AG04449 (cell line): ENCODE measurements at regions not wholly inside any gene's neighbourhood (a gene's known extent, or its start where the extent isn't known, plus 50 kb on each side); places are given as distances from the start of the nearest gene placed in this dataset.

Experiments used
- CTCF ChIA-PET: fragments of 350-600 bp; formaldehyde crosslinking; extraction: SDS; loops from one replicate; lab custom pipeline; 2021; ENCODE audit warnings: antibody characterized with exemption; lab: Yijun Ruan, JAX
- POLR2A ChIA-PET: fragments of 400-600, 350-600 bp; formaldehyde crosslinking; extraction: SDS; loops from one replicate; lab custom pipeline; 2020; ENCODE audit warnings: antibody characterized with exemption, inconsistent platforms; lab: Yijun Ruan, JAX
- DNase-seq: peaks from one replicate; pipeline ENCODE4 v3.0.0-alpha.2; 2010; ENCODE audit warnings: low read depth, low spot score
- H3K4me3 ChIP-seq: 2 replicates; pipeline ENCODE4 v1.5.1; 2011; ENCODE audit warnings: low read depth, mild to moderate bottlenecking, control low read depth, low read length
- CTCF ChIP-seq: IDR thresholded peaks from one replicate; pipeline ENCODE4 v1.5.1; 2011; ENCODE audit warnings: mild to moderate bottlenecking, moderate library complexity, low read length, control low read depth, inconsistent platforms; ENCODE audit not compliant: insufficient read depth; ENCODE audit errors: missing control alignments

- no peak for TF ChIP-seq CTCF
- DNase-seq = no peak
- ChIA-PET CTCF (no interaction called here), POLR2A (no interaction called here)
- no peak overlapping the region for H3K4me3 ChIP-seq
These were observed 77.0 kb upstream of the SPRY1 start for GRCh38 chr4:123319639-123320038.

- no peak overlapping the region for H3K4me3 ChIP-seq
- DNase-seq = no peak
- ChIA-PET POLR2A (no interaction called here), CTCF (interaction anchor here (1.0 kb wide), 1 partner anchor 7 kb away, joined by 3 read pairs; no protein-coding TSS in a partner anchor)
- TF ChIP-seq CTCF = no peak
These were observed 72.6 kb upstream of the SPRY1 start for GRCh38 chr4:123323998-123324397.

GRCh38 chr4:123325241-123325681 lies 71.3 kb upstream of the SPRY1 start:
- no peak overlapping the region for H3K4me3 ChIP-seq
- ChIA-PET CTCF (interaction anchor here (1.0 kb wide), 1 partner anchor 9 kb away, joined by 3 read pairs; no protein-coding TSS in a partner anchor), POLR2A (no interaction called here)
- no peak for DNase-seq
- TF ChIP-seq CTCF = no peak

GRCh38 chr4:123327346-123327745 lies 69.2 kb upstream of the SPRY1 start:
- ChIA-PET CTCF (no interaction called here), POLR2A (no interaction called here)
- DNase-seq = no peak
- no peak overlapping the region for H3K4me3 ChIP-seq
- TF ChIP-seq CTCF = no peak

GRCh38 chr4:123327846-123328429 lies 68.7 kb upstream of the SPRY1 start:
- H3K4me3 ChIP-seq = no peak overlapping the region
- CTCF ChIA-PET = no interaction called here
- no peak for DNase-seq
- TF ChIP-seq CTCF = no peak
- POLR2A ChIA-PET = no interaction called here

- POLR2A ChIA-PET = no interaction called here
- no peak overlapping the region for H3K4me3 ChIP-seq
- no peak for DNase-seq
- CTCF ChIA-PET = no interaction called here
- TF ChIP-seq CTCF = no peak
These were observed 57.9 kb upstream of the SPRY1 start for GRCh38 chr4:123338715-123339114.
